ENCODE measurements at regions not wholly inside any gene's neighbourhood (a gene's known extent, or its start where the extent isn't known, plus 50 kb on each side); places are given as distances from the start of the nearest gene placed in this dataset.

DNA sequence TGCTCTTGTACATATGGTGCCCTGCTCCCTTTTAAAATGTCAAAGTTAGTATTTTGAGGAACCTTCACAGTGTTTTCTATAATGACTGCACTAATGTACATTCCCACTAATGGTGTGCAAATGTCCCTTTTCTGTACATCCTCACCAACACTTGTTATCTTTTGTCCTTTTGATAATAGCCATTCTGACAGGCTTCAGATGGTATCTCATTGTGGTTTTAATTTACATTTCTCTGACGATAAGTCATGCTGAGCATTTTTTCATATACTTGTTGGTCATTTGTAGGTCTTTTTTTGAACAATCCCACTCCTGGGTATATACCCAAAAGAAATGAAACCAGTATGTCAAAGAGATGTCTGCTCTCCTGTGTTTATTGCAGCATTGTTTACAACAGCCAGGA is 268.3 kb downstream of the FBXO15 start:
- H3K36me3 ChIP-seq = no peaks in the 10 kb centered on the region
- no peaks in the 10 kb centered on the region for H3K9me3 ChIP-seq
- no peaks in the 10 kb centered on the region for H3K27me3 ChIP-seq
- intact Hi-C loops (cut with DNase I; ENCODE audit: low total_unique reads) (no loop called here), in situ Hi-C loops (cut with MboI; ENCODE audit: low pct_ligation_motif_present in 1 of 4, low pct_unique_long_range_greater_than_20kb in 1 of 4, low sequenced_read_pairs in 3 of 4) (no loop called here)
- no peak for TF ChIP-seq EP300 (IDR thresholded peaks at IDR 0.05; ENCODE audit: low read depth)
- no peak for TF ChIP-seq POLR2A (IDR thresholded peaks at IDR 0.05)
- TF ChIP-seq, protein P1, sequence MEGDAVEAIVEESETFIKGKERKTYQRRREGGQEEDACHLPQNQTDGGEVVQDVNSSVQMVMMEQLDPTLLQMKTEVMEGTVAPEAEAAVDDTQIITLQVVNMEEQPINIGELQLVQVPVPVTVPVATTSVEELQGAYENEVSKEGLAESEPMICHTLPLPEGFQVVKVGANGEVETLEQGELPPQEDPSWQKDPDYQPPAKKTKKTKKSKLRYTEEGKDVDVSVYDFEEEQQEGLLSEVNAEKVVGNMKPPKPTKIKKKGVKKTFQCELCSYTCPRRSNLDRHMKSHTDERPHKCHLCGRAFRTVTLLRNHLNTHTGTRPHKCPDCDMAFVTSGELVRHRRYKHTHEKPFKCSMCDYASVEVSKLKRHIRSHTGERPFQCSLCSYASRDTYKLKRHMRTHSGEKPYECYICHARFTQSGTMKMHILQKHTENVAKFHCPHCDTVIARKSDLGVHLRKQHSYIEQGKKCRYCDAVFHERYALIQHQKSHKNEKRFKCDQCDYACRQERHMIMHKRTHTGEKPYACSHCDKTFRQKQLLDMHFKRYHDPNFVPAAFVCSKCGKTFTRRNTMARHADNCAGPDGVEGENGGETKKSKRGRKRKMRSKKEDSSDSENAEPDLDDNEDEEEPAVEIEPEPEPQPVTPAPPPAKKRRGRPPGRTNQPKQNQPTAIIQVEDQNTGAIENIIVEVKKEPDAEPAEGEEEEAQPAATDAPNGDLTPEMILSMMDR (IDR thresholded peaks at IDR 0.05) = no peak
- TF ChIP-seq POLR2AphosphoS5 (IDR thresholded peaks at IDR 0.05) = no peak
- no peaks in the 10 kb centered on the region for H3K4me1 ChIP-seq
- DNase-seq = no peak
- no peak overlapping the region for H3K27ac ChIP-seq
- WGBS, 2 donors (ENCODE audit: low coverage in 1 of 2) = 70% methylated on average over 1 of the region's 1 CpG
- no peak overlapping the region for H3K4me3 ChIP-seq

DNA sequence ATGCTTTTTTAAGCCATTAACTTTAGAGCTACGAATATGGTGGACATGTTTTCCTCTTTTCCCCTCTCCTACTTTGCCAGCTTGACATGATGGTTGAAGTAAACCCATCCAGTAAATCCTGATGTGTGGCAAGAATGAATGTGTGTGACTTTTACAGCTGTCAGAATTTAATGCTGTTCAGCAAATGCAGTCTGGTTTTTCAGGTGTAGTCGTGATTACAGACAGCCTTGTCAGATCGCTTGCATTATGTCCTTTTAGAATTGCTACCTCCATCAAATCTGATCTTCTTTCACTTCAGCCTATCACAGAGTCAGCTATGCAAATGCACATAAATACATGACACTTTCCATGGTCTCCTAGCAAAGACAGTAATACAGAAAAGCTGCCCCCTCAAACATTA is 278.5 kb downstream of the FBXO15 start:
- TF ChIP-seq POLR2A (IDR thresholded peaks at IDR 0.05) (no peak), POLR2AphosphoS5 (IDR thresholded peaks at IDR 0.05) (no peak), EP300 (IDR thresholded peaks at IDR 0.05; ENCODE audit: low read depth) (no peak)
- TF ChIP-seq, protein P1 (IDR thresholded peaks at IDR 0.05) = no peak
- Histone ChIP-seq H3K36me3 (no peaks in the 10 kb centered on the region), H3K9me3 (no peaks in the 10 kb centered on the region), H3K4me1 (no peaks in the 10 kb centered on the region), H3K4me3 (no peak overlapping the region), H3K27ac (no peak overlapping the region), H3K27me3 (no peaks in the 10 kb centered on the region)
- in situ Hi-C loops (cut with MboI; ENCODE audit: low pct_ligation_motif_present in 1 of 4, low pct_unique_long_range_greater_than_20kb in 1 of 4, low sequenced_read_pairs in 3 of 4) (no loop called here), intact Hi-C loops (cut with DNase I; ENCODE audit: low total_unique reads) (no loop called here)
- no peak for DNase-seq
- WGBS, 2 donors (ENCODE audit: low coverage in 1 of 2) = 40 to 66% methylated on average over 1 to 3 of the region's 3 CpGs

DNA sequence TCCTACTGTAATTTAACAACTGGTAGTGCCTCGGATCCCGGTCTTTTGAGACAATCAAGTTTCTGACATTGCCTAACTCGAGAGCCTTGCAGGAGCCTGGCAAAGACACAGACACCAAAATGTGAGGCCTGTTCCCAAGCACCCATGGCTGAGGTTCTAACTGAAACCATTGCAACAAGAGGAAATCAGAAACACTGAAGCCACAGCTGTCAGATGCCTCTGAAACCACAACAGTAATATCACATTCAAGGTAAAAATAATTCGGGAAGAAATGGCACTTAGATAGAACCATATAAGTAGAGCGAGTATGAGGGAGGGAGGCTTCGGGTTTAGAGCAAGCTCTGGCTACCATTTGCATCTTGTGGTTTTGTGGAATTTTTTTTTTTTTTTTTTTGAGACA is 285.9 kb downstream of the FBXO15 start:
- no peaks in the 10 kb centered on the region for H3K4me1 ChIP-seq
- no peak overlapping the region for H3K4me3 ChIP-seq
- intact Hi-C loops (cut with DNase I; ENCODE audit: low total_unique reads) (no loop called here), in situ Hi-C loops (cut with MboI; ENCODE audit: low pct_ligation_motif_present in 1 of 4, low pct_unique_long_range_greater_than_20kb in 1 of 4, low sequenced_read_pairs in 3 of 4) (no loop called here)
- no peaks in the 10 kb centered on the region for H3K36me3 ChIP-seq
- H3K9me3 ChIP-seq = no peaks in the 10 kb centered on the region
- DNase-seq = no peak
- no peak overlapping the region for H3K27ac ChIP-seq
- TF ChIP-seq POLR2A (IDR thresholded peaks at IDR 0.05) = no peak
- TF ChIP-seq EP300 (IDR thresholded peaks at IDR 0.05; ENCODE audit: low read depth) = no peak
- TF ChIP-seq, protein P1 (IDR thresholded peaks at IDR 0.05) = no peak
- no peak for TF ChIP-seq POLR2AphosphoS5 (IDR thresholded peaks at IDR 0.05)
- WGBS, 2 donors (ENCODE audit: low coverage in 1 of 2) = 59 to 86% methylated on average over 3 to 6 of the region's 6 CpGs
- no peaks in the 10 kb centered on the region for H3K27me3 ChIP-seq

DNA sequence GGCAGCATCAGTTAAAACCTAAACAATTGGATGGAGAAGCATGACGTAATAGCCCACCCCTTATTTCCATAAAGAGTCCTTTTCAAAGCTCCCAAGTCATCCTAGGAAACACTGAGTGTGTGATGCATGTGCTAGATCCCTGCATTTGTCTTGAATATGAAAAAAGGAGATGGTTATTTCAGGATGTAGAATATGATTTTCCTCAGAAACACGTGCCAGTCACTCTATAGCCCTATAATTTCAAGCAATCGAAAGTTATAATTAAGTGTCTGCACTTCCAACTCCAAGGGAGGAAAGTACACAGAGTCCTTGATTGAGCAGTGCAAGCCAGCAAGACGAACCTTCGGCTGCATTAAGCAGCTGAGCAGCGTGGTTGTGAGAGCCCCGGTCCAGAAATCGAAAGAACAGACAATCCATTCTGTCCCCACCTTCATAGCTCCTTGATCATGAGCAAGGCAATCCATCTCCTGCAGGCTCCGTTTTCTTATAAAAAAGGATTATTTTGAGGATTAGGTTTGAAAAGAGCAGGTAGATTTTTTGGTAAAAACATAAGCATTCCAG is 287.7 kb downstream of the FBXO15 start:
- Histone ChIP-seq H3K4me3 (no peak overlapping the region), H3K9me3 (no peaks in the 10 kb centered on the region), H3K27ac (no peak overlapping the region), H3K4me1 (no peaks in the 10 kb centered on the region), H3K36me3 (no peaks in the 10 kb centered on the region), H3K27me3 (no peaks in the 10 kb centered on the region)
- intact Hi-C loops (cut with DNase I; ENCODE audit: low total_unique reads) (no loop called here), in situ Hi-C loops (cut with MboI; ENCODE audit: low pct_ligation_motif_present in 1 of 4, low pct_unique_long_range_greater_than_20kb in 1 of 4, low sequenced_read_pairs in 3 of 4) (no loop called here)
- no peak for TF ChIP-seq EP300 (IDR thresholded peaks at IDR 0.05; ENCODE audit: low read depth)
- no peak for TF ChIP-seq POLR2AphosphoS5 (IDR thresholded peaks at IDR 0.05)
- TF ChIP-seq POLR2A (IDR thresholded peaks at IDR 0.05) = no peak
- TF ChIP-seq, protein P1 (IDR thresholded peaks at IDR 0.05) = no peak
- no peak for DNase-seq
- WGBS, 2 donors (ENCODE audit: low coverage in 1 of 2) = 73% methylated on average over 3 to 9 of the region's 9 CpGs

Data from transverse colon (tissue), 4 donors.